Stimulated activated CD4-positive, alpha-beta T cell treated with anti-CD3 and anti-CD28 coated beads, Interleukin-1b, Interleukin-23, amount 100 ng/mL, for 24 hours (primary cell): ENCODE measurements at regions not wholly inside any gene's neighbourhood (a gene's known extent, or its start where the extent isn't known, plus 50 kb on each side); places are given as distances from the start of the nearest gene placed in this dataset.

ENCODE experiments used
- DNase-seq, 4 experiments: peaks; one replicate each; pipeline ENCODE4 v3.0.0-alpha.2; 2020; ENCODE audit warnings: low read depth in 4 of 4, low spot score in 1 of 4

DNA sequence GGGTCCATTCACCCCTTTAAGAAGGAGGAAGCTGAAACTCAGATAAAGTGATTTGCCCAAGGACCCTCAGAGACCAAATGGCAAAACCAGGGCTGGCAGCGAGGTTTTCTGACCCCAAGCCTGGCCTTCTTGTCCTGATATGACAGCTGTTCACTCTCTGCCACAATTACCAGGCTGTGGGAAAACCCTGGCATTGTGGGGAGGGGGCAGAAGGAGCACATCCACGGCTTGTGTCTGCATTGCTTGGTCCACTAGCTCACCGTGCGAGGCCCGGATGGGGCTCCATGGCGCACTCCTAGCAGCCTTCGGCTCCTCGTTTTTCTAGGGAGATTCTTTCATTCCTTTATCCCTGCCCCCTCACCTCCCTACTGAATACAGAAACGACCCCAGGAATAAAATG lies 143.4 kb upstream of the SIX2 start:
- DNase-seq: no peak

DNA sequence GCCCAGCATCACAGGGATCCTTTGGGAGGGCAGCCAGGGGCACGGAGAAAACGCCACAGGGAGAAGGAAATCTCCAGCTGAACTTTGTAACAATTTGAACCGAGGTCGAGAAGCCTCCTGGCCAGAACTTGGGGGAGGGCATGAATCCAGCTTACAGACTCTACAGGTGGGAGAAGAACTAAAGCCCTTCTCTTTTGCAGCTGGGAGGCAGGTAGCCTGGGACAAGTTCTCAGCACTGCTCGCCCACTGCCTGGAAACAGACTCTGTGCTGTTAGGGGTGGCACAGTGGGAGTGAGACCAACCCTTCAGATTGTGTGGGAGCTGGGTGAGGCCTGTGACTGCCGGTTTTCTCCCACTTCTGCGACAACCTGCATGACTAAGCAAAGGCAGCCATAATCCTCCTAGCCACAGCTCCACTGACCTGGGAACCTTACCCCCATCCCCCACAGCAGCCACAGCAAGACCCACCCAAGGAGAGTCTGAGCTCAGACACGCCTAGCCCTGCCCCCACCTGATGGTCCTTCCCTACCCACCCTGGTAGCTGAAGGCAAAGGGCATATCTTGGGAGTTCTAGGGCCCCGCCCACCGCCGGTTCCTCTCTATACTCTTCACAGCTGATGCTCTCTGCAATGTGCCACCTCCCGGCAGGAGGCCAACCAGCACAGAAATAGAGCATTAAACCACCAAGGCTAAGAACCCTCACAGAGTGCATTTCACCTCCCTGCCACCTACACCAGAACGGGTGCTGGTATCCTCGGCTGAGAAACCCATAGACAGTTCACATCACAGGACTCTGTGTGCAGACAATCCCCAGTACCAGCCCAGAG lies 136.0 kb upstream of the SIX2 start:
- DNase-seq: no peak

DNA sequence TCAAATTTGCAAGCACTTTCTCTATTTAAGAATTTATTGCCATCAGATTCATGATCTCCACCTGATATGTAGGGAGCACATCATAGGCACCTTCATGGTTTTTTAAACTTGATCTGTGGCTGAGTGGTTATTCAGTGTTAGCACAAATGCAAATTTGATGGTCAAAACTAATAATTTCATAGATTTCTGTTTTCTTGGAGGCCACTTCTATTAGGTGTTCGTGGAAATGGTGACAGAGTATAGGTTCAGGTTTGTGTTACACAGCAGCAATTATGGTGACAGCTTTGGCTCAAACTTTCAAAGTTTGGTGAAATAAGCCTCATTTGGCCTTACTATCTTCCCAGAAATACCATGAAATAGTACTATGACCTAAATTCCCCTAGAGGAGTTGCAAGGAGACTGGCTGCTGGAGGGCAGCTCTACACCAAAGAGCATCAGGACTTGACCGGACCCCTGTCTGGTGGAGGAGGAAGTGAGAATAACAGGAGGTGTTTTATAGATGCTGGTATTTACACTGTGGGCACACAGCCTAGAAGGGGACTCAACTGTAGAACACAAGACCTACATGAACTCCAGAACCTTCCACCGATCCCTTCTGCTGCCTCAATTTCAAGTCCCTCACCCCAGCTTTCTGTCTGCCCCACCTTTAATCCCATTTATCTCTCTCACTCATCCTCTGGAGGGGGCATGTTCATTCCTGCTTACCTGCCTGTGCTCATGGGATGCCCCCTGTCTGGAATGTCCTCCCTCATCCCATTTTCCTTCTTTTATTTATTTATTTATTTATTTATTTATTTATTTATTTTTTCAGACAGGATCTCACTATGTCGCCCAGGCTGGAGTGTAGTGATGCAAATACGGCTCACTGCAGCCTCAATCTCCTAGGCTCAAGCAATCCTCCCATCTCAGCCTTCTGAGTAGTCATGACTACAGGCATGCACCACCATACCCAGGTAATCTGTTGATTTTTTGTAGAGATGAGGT lies 132.9 kb upstream of the SIX2 start:
- no peak for DNase-seq

DNA sequence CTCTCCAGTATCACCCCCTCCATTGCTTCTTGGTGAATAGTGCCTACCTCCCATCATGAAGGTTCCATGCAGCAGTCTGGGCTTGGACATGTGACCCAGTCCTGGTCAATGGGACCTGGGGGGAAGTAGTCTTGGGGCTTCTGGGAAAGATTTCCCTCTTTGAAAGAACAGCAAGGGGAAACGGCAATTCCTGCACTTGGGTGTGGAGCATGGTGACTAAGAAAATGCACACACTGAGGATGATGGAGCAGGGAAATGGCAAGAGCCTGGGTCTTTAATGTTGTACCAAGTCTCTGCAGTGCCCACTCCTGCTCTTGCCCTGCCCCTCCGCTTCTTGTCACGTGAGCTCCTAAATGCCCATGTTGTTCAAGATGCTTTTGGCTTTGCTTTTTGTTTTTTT lies 131.4 kb upstream of the SIX2 start:
- DNase-seq: no peak

DNA sequence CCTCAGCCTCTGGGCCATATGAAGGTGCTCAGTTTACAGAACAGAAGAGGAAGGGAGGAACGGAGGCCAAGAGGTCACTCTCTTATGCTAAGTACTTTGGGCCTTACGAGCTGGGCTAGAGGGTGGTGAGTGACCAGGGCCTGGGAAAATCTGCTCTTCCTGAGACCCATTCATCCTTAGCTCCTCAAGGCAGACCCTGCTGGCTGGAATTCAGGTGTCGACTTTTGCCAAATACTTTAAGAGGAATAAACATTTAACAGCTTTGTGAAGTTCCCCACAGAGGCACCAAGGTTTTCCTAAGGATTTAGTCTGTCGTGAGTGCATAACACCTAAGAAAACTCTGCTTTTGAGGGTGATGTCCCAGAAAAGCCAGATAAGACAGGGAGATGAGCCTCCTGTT lies 129.7 kb upstream of the SIX2 start:
- no peak for DNase-seq

DNA sequence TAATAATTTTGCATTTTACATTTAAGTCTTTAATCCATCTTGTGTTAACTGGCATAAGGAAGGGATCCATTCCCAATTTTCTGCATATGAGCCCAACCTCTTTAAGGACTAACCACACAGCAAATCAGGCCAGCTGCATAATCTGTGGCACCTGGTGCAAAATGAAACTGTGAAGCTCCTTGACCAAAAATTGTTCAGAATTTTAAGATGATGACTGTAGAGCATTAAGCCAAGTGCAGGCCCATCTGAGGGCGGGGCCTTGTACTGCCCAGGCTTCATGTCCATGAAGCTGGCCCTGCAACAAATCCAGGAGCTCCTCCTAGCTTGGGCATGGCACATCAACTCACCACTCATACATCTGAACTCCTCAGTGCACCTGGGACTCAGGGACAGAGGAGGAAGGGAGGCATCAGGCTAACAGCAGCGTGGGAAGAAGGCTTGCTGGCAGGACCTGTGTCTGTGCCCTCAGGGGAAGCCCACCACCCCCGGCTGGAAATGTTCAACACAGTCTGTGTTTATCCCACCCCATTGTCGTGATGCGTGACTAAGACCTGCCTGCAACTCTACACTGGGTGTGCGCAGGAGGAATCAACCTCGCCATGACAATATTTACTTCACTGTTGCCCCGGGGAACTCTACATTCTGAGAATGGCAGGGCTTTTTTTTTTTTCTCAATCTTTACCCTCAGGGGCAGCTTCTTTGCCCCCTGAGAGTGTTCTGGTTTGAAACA lies 128.9 kb upstream of the SIX2 start:
- no peak for DNase-seq

DNA sequence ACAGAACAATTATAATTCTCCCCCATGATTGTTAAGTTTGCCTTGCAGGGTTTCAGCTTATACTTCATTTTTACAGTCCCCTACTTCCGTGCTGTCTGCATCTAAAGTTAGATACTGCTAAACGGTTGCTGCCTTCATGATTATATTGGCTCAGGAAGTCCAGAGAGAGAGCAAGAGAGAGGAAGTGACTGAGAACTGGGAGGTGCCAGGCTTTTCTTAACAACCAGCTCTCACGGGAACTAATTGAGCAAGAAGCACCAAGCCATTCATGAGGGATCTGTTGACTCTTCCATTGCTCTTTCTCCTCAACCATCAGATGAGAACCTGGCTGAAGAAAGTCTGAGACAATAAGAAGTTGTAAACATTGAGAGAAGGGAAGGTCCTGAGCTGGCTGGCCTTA lies 125.5 kb upstream of the SIX2 start:
- DNase-seq: no peak

DNA sequence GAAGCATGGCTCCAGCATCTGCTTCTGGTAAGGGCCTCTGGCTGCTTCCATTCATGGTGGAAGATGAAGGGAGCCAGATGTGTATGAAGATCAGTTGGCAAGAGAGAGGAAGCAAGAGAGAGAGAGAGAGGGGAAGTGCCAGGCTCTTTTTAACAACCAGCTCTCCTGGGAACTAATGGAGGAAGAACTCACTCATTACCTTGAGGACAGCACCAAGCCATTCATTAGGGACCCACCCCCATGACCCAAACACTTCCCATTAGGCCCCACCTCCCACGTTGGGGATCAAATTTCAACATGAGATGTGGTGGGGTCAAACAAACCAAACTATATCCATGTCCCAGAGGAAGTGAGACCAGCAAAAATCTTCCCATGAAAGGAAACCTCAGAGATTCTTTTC lies 124.8 kb upstream of the SIX2 start:
- no peak for DNase-seq

DNA sequence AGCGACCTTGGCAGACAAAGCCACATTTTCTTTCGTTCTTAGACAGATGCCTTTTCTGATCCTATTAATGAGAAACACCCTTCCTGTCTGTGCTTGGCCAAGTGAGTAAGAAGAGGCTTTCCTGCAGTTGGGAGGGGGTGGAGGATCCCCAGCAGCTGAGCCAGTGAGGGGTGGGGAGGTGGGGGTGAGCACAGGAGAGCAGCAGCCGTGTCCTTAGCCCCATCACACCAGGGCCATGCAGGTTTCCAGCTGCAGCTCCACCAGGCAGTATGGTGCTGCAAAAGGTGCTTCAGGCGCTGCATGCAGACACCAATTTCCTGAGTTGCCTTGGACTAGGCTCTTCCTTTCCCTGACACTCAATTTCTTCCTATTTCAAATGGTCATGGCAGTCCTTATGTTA lies 123.3 kb upstream of the SIX2 start:
- no peak for DNase-seq

DNA sequence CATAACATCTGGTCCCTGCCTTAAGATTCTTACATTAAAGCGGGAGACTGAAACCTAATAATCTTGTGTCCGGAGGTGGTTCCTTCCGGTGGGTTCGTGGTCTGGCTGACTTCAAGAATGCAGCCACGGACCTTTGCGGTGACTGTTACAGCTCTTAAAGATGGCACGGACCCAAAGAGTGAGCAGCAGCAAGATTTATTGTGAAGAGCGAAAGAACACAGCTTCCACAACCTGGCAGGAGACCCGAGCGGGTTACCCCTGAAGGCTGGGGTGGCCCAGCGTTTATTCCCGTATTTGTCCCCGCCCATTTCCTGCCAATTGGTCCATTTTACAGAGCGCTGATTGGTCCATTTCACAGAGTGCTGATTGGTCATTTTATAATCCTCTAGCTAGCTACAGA lies 122.3 kb upstream of the SIX2 start:
- DNase-seq: no peak

DNA sequence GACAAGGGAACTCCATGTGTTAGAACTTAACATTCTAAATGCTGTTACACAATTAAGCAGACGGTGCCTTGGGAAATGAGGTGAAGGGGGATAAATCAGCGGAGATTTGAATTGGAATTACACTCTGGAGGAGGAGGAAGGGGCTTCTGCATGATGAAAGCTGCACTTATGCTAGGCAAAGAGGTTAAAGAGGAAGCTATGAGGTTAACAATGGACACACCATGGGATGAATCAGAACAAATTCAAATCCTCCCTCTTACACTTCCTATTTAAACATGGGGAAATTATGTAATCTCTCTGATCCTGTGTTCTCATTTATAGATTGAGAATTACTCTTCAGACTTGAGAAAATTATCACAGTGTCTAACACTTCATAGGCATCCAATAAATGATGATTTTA lies 121.5 kb upstream of the SIX2 start:
- DNase-seq: no peak

DNA sequence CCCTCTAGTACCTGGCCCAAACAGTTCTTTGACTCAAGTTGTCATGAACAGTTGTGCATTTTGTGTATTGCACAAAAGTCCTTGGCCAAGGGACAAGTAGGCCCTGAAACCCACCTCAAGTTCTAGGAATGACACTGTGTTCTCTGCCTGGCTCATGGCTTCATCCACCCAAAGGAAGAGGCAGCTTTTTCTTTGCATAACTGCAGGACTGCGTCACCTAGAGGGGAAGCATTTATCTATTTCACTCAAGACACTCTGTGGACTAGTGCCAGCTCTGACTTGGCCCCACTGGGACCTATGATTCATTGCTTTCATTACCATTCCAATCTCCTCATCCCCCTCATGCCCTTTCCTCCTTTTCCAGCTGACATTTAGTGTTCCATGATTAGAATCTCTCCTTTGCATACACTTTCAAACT lies 119.3 kb upstream of the SIX2 start:
- no peak for DNase-seq

DNA sequence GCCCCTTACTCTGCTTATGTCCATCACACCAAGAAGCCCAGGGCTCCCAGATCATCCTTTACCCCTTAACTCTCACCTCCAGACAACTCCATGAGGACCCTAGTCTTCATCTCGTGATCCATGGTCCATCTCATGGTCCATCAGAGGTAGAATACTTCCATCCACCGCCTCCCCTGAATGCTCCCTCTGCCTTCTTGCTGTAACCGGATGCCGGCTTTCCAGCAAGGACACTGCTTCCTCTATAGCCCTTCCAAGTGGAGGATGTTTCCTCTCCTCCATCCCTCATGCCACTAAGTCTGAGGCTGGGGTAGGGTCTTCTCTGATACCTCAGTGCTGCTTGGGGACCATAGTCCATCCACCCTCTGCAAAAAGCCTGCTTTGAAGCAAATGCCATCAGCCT lies 118.6 kb upstream of the SIX2 start:
- DNase-seq: no peak

DNA sequence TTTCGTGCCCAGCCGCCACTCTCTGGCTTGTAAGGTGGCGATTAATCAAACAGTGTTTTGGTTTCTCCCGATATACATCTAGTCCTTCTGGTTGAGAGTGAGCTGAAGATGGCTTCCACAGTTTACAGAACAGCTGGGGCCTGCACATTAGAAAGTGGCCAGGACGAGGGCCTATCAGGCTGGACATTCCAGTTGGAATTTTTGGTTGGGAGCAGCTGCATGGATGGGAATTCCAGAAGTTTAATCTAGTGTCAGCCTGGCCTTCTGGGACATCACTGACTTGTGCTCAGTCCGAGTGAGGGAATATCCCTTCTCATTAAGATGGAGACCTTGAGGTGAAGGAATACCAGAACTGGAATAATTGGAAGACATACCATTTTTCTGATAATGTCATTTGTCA lies 118.1 kb upstream of the SIX2 start:
- DNase-seq: no peak

DNA sequence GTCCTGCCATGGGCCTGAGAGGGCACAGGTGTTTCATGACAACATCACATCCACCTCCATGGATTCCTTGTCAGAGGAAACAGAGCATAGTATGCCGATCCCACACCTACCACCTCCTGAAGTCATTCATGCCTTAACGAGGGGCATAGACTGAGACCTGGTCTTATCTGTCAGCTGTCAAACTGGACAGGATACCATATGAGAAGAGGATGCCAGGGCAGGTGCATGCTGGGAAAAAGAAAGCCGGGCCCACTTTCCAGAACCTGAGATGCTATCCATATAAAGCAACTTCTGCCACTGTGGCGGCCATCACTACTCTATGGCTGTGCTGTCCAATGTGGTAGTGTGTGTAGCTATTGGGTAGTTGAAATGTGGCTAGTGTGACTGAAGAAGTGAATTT lies 116.0 kb upstream of the SIX2 start:
- no peak for DNase-seq

DNA sequence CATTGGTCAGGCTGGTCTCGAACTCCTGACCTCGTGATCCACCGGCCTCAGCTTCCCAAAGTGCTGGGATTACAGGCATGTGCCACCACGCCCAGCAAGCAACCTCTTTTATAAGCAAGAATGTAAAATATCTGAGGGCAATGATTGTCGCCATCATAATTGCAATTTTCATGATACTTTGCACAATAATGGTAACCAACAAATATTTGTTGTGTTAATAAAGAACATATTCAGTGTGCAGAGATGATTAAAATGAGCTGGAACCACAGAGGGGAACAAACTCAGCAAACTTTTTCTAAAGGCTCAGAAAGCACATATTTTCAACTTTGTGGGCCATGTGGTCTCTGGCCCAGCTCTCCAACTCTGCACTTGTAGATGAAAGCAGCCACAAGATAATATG lies 115.2 kb upstream of the SIX2 start:
- DNase-seq: no peak

DNA sequence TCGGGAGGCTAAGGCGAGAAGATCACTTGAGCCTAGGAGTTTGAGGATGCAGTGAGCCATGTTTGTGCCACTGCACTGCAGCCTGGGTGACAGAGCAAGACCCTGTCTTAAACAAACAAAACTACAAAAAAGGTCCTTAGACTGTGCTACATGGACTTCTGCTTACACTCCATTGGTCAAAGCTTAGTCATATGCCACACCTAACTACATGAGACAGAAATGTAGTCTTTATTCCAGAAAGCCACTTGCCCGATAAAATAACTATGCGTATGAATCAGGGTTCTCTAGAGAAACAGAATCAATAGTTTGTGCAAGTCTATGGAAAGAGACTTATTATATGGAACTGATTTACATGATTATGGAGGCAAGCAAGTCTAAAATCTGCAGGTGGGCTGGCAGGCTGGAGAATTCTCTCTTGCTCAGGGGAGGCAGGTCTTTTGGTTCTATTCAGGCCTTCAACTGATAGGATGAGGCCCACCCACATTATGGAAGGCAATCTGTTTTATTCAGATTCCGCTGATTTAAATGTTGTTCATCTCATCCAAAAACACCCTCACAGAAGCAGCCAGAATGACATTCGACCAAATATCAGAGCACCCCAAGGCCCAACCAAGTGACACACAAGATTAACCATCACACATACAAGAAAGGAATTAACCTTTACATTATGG lies 114.4 kb upstream of the SIX2 start:
- DNase-seq: no peak

DNA sequence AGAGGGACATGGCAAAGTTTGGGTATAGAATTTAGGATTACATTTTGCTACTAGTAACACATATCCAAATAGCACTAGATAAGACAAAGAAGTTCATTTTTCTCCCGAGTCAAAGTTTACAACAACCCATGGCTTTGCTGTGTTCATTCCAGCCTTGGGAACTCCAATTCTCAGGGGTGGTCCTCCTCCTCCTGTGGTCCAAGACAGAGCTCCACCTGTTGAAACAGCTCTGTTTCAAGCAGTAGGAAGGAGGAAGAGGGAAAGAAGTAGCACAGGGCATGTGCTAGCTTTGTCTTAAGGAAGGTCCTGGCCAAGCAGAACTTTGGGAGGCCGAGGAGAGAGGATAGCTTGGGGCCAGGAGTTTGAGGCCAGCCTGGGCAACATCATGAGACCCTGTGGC lies 113.8 kb upstream of the SIX2 start:
- DNase-seq: no peak

DNA sequence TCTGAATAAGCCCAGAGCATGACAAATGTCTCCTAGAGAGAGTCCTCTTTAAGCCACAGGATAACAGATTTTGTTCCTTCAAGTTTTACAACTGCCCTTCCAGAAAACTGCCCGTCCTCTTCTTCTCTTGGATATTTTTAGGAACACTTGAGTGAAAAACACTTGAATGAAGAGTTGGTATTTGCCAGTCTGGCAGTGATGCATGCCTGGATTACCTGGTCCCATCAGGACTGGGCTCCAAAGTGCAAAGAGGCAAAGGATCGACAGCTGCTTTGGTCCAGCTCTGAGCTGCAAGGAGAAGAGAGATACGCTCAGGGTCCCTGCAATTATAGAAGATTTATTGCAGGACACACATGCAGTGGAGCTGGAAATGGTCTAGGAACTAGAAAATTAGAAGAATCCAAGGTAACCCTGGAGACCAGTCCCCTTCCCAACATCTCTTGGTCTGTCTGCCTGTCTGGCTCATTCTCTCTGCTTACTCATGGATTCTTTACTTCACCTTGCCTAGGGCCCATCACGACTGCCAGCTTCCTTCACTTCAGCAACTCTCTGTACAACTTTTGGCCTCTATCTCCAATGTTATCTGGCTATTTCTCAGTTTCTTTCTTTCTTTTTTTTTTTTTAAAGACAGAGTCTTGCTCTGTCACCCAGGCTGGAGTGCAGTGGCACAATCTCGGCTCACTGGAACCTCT lies 112.1 kb upstream of the SIX2 start:
- DNase-seq: no peak

DNA sequence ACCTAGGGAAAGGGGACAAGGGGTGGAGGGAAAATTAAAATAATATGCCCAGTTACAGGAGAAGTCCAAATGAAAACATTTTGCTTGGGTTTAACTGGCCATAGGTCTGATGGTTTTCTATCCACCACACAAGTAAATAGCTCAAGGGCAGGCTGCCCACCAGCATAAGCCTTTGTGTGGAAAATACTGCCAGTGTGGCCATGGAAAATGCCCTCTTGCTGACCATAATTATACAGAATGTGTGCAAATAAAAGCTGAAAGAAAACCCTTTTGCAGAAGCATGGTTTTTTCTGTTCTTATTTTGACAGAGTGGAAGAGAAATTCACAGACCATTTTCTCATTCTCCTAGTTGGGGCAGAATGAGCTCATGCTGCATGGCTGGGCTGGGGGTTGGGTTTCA lies 111.3 kb upstream of the SIX2 start:
- no peak for DNase-seq

DNA sequence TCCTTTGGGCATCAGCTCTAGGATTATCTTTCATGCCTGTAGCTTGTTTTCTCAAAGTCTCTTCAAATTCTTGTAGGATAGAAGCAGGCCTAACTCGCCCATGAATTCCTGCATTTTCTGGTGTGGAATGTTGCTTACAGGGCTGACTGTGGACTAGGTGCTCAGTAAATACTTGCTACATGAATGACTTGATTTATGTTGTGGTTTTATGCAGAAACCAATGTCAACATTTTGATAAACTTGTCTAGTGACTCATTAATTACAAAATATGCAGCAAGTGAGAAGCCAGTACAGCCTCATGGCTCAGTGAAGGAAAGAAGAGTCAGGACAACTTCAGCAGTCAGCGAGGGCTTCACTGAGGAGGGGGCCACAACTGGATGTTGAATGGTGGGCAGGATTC lies 110.6 kb upstream of the SIX2 start:
- DNase-seq: no peak
